ENCODE measurements at regions not wholly inside any gene's neighbourhood (a gene's known extent, or its start where the extent isn't known, plus 50 kb on each side); places are given as distances from the start of the nearest gene placed in this dataset.

- no peak for DNase-seq (ENCODE audit: low spot score)
Measured at GRCh38 chr4:138085736-138086305, 156.3 kb downstream of the SLC7A11 start.

GRCh38 chr4:138078751-138079520 lies 163.2 kb downstream of the SLC7A11 start:
- DNase-seq (ENCODE audit: low spot score): no peak

DNA sequence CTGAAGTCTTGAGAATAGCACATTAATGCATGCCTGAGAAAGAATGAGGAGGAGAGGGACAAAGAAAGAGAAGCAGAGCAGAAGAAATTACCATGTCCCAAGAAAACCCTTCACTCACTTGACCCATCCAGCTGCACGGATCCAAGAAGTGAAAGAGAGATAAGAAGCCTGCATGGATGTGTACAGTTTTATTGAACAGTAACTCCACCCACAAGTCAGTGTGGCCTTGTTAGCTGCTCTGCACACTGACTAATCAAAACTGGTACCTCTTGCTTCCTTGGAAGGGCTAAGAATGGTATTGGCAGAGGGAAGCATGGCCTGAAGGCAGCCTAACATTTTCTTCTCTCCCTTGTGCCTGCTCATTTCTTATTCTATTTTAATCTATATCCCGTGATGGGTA lies 163.9 kb downstream of the SLC7A11 start:
- DNase-seq (ENCODE audit: low spot score): no peak

- no peak for DNase-seq (ENCODE audit: low spot score)
Measured at GRCh38 chr4:138076561-138076960, 165.6 kb downstream of the SLC7A11 start.

- DNase-seq (ENCODE audit: low spot score): no peak
Measured at GRCh38 chr4:138070816-138071215, 171.3 kb downstream of the SLC7A11 start.

DNA sequence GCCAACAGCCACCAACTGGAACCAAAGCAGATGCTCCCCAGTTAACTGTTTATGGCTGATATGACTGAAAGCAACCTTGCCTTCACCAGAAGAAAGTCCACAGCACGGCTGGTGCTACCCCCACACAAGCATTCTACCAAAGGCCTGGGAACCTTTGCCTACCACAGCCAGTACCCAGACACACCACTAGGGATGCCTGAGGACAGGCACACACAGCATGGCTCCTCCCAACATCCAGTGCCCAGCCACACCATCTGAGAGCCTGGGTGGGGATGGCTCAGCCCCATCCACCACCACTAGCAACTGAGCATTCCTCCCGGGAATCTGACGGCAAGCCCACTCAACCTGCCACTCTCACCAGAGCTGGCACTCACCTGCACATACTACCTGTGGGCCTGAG lies 178.6 kb downstream of the SLC7A11 start:
- no peak for DNase-seq (ENCODE audit: low spot score)

DNA sequence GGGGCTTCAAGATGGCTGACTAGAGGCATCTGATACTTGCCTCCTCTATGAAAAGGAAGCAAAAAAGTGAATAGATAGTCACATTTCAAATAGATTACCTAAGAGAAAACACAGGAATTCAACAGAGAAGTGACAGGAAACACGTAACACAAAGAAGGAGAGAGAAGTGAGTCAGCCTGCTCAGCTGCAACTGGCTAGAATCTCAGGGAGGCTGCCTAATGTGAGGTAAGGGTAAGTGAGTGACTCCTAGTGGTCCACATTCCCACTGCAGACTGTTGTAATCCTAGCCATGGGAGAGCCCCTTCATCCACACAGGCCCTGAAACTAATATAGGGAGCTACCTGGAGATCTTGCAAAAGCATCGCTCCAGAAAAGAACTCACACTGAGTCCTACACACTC lies 179.2 kb downstream of the SLC7A11 start:
- peak; percentile 36 for DNase-seq (ENCODE audit: low spot score)

- no peak for DNase-seq (ENCODE audit: low spot score)
Measured at GRCh38 chr4:138056541-138056940, 185.6 kb downstream of the SLC7A11 start.

DNA sequence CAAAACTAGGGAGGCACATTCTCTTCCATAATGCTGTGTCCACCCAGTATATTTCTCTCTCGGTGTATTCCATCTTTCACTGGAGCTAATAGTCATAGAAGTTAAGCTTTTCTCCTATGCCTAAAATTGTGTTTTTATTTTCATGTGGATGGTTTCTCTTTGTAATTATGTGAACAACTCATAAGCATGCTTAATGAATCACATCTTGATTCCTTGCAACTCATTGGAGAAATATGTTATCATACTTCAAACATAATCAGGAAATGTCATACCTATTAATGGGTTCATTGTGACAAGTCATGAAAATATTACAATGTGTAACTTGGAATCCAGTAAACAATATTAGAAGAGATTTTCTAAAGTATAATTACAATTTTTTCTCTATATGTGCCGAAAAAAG lies 186.3 kb downstream of the SLC7A11 start:
- peak; percentile 49 for DNase-seq (ENCODE audit: low spot score)

DNA sequence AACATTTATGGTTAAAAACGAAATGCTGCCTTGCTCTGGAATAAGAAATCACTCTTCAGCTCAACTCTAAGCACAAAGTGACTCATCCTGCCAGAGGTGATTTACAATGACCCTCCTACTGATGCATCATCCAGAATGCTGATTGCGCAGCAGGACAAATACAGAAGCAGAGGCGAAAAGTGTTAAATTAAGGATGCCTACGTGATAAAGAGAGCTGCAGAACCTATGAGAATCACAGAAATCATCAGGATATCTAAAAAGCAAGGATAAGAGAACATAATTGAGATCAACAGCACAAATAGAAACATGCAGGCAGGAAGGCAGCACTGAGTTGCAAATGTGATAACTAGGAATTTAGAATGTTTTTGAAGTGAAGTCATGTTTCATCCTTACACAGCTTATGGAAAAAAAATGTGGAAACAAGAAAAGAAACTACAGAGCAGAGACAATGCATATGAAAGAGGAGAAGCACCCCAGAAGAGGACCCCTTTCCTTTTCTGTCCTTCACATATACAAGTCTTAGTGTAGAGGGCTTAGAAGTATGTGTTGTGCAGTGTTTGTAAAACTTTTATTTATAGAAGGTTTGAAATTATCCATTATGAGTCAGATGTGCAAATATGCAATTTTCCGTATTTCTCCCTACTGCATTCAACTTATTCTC lies 188.4 kb downstream of the SLC7A11 start:
- peak; percentile 92 for DNase-seq (ENCODE audit: low spot score)

- DNase-seq (ENCODE audit: low spot score): no peak
Measured at GRCh38 chr4:138052806-138053632, 189.1 kb downstream of the SLC7A11 start.

- no peak for DNase-seq (ENCODE audit: low spot score)
Measured at GRCh38 chr4:138051157-138051556, 191.0 kb downstream of the SLC7A11 start.

DNA sequence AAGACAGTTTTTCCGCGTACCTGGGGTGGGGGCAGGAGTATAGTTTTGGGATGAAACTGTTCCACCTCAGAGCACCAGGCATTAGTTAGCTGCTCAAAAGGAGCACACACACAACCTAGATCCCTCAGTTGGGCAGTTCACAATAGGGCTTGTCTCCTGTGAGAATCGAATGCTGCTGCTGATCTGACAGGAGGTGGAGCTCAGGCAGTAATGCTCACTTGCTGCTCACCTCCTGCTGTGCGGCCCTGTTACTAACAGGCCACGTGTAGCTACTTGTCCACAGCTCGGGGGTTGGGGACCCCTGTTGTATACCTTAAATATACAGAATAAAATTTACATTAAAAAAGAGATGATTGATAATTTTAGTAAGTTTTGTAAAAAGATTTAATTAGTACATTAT lies 191.5 kb downstream of the SLC7A11 start:
- no peak for DNase-seq (ENCODE audit: low spot score)

- DNase-seq (ENCODE audit: low spot score): peak; percentile 4
Measured at GRCh38 chr4:138049355-138049754, 192.8 kb downstream of the SLC7A11 start.

GRCh38 chr4:138047290-138047689 lies 194.9 kb downstream of the SLC7A11 start:
- no peak for DNase-seq (ENCODE audit: low spot score)

DNA sequence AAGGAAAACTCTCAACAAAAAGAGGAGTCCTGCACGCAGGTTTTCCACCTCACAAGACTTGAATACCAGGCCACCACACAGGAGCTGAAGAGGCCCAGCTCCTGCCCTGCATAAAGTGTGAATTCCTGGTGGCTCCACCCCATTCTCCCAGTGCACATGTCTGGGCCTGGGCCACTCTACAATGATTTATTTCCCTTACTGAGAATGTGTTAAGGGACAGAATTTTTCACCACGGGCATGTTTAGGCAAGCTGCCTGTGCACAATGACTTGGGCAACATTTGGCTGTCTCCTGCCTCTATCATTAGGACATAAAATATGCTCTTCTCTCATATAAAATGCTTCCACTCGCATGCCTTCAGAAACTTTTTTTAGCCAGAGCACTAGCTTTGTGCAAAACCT lies 197.1 kb downstream of the SLC7A11 start:
- no peak for DNase-seq (ENCODE audit: low spot score)

DNA sequence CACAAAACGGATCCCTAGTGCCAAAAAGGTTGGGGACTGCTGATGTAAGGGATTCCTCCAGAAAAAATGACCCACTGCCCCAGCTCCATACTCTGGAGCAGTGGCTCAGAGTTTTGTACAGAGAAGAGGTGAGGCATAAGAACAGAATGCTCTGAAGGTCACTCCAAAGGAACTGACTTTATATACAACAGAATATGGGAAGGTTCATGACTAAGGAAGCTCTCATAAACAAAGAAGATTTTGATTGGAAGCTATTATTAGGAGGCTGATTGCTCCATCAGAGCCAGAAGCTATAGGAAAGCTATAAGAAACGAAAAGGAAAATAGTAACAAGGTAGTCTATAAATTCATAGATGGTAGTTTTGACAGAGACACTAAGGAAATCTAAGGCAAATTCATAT lies 203.1 kb downstream of the SLC7A11 start:
- peak; percentile 21 for DNase-seq (ENCODE audit: low spot score)

DNA sequence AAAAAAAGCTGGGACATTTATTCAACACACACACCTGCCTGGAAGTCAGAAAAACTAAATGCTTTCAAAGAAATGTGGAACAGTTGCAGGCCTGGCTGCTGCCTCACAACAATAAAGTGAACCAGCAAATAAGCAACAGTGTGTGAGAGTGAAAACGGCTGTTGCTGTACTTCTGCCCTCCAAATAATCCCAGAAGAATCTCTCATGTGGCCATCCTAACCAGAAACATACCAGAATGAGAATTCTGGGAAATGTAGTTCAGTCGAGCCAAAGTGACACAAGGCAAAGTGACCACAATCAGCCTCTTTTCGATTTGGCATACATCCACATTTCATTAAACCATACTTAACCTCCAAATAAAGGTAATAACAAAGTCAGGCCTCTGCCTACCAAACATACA lies 204.5 kb downstream of the SLC7A11 start:
- DNase-seq (ENCODE audit: low spot score): no peak

GRCh38 chr4:138035781-138036258 lies 206.3 kb downstream of the SLC7A11 start:
- DNase-seq (ENCODE audit: low spot score): peak; percentile 64

DNA sequence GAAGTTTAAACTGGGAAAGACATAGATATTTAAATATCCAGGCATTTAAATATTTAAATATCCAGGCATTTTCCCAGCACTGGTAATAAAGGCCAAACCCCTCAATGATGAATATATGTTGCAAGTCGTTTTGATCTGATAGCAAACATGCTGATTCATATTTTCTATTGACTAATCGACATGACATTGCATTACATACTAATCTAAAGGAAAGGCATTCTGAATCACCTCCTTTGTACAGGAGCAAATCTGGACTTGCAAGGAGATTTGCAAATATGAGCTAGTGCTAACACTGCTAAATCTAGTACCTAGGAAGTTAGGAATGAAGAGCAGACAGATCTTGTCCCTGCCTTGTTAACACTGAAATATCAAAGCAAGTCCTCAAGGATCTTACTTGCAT lies 207.3 kb downstream of the SLC7A11 start:
- DNase-seq (ENCODE audit: low spot score): peak; percentile 80

DNA sequence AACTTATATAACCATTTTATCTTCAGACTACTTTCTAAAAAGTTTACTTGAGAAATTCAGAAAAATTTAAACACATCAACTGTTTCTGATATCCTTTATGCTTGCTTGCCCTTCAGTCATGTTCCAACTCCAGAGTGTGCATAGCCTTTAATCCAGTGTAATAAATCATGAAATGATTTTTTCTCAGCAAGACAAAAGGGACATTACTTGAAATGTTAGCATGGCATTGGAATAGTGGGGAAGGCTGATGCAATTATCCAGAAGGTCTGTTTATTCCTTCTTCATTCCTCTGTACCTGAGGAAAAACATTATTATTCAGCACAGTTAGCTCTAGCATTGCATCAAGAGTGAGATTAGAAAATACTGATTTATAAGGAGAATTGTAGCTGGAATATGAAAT lies 209.9 kb downstream of the SLC7A11 start:
- no peak for DNase-seq (ENCODE audit: low spot score)

GRCh38 chr4:138030375-138030774 lies 211.8 kb downstream of the SLC7A11 start:
- no peak for DNase-seq (ENCODE audit: low spot score)
